ENCODE measurements at regions not wholly inside any gene's neighbourhood (a gene's known extent, or its start where the extent isn't known, plus 50 kb on each side); places are given as distances from the start of the nearest gene placed in this dataset.
"Not testable (repeated sequence)": the region's sequence is repeated elsewhere in the genome, so short reads cannot be mapped to it uniquely, and the experiment has no call there.

- DNase-seq, result no peak
- H3K27me3 ChIP-seq, result no peaks in the 10 kb centered on the region
- H3K9me3 ChIP-seq, result no peaks in the 10 kb centered on the region
- H3K4me1 ChIP-seq, result no peaks in the 10 kb centered on the region
- H3K36me3 ChIP-seq, result no peaks in the 10 kb centered on the region
- no peak overlapping the region for H3K9ac ChIP-seq (ENCODE audit: low read depth in 2 of 2, low read length in 2 of 2)
- H3K27ac ChIP-seq, result no peak overlapping the region
- no peak overlapping the region for H3K4me3 ChIP-seq
- intact Hi-C loops (cut with DNase I), result no loop called here
- no peak for TF ChIP-seq CTCF (IDR thresholded peaks at IDR 0.05)
These were observed 80.7 kb upstream of the PLAC8 start for GRCh38 chr4:83195269-83195668.

DNA sequence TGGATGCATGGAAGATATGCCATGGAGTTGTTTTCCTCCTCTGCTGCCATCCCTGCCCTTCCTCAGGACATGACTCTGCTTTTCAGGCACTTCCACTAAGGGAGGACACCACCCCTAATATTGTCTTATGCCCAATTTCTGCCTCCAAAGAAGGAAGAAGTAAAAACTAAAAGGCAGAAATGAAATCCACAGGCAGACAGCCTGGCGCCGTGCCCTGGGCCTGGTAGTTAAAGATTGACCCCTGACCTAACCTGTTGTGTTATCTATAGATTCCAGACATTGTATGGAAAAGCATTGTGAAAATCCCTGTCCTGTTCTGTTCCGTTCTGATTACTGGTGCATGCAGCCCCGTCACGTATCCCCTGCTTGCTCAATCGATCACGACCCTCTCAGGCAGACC lies 80.1 kb upstream of the PLAC8 start:
- H3K9me3 ChIP-seq; H3K4me1 ChIP-seq; H3K27me3 ChIP-seq; H3K9ac ChIP-seq (ENCODE audit: low read depth in 2 of 2, low read length in 2 of 2); intact Hi-C loops (cut with DNase I); H3K4me3 ChIP-seq; H3K36me3 ChIP-seq: not testable (repeated sequence)
- peak; percentile 77 for DNase-seq
- H3K27ac ChIP-seq, result peak overlapping the region; percentile 44

DNA sequence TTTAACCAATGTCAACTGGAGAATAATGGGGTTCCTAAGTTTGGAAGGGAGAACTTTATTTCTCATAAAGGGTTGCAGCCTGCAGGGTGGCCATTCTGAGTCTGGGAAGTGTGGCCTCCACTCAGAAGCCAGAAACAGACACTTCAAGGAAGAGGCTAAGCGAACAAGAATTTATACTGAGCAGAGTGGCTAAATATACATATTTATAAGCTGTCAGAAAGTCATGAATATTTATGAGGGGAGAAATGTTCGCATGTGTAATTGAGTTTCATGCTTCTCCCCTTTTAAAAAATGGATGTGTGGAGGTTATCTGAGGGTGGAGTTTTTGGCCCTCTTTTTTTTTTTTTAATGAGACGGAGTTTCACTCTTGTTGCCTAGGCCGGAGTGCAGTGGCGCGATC lies 78.1 kb upstream of the PLAC8 start:
- no peak overlapping the region for H3K27ac ChIP-seq
- no peaks in the 10 kb centered on the region for H3K27me3 ChIP-seq
- DNase-seq, result no peak
- TF ChIP-seq CTCF (IDR thresholded peaks at IDR 0.05), result no peak
- intact Hi-C loops (cut with DNase I), result no loop called here
- no peak overlapping the region for H3K4me3 ChIP-seq
- no peaks in the 10 kb centered on the region for H3K36me3 ChIP-seq
- no peak overlapping the region for H3K9ac ChIP-seq (ENCODE audit: low read depth in 2 of 2, low read length in 2 of 2)
- H3K4me1 ChIP-seq, result no peaks in the 10 kb centered on the region
- H3K9me3 ChIP-seq, result no peaks in the 10 kb centered on the region

- no peak for TF ChIP-seq CTCF (IDR thresholded peaks at IDR 0.05)
These were observed 76.5 kb upstream of the PLAC8 start for GRCh38 chr4:83191026-83191425.

DNA sequence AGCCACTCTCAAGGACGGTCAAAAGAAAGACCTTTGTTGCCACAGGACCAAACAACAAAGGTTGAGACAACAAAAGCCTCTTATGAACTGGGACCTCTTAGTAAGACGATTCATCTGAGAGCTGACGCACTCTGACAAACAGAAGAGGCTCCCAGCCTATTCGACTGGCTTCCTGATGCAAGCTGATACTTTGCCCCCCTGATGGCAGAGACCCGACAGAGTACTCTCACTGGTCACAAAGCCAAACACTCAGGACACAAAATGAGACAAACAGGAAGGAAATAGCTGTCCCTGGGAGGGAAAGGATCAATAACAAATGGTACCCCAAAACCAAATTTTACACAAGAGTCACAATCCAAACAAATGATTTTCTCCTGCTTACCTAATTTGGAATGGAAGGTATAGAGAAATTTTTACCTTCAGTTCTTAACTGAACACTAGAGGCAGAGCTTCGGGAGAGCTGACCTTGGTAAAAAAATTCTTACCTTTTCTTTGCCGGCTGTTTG lies 75.2 kb upstream of the PLAC8 start:
- Histone ChIP-seq H3K4me1 (no peaks in the 10 kb centered on the region), H3K9ac (ENCODE audit: low read depth in 2 of 2, low read length in 2 of 2) (no peak overlapping the region), H3K36me3 (no peaks in the 10 kb centered on the region), H3K27me3 (no peaks in the 10 kb centered on the region), H3K27ac (no peak overlapping the region), H3K9me3 (no peaks in the 10 kb centered on the region), H3K4me3 (no peak overlapping the region)
- no peak for DNase-seq
- intact Hi-C loops (cut with DNase I), result no loop called here
- no peak for TF ChIP-seq CTCF (IDR thresholded peaks at IDR 0.05)

More at GRCh38 chr4:83191026-83191425, 76.5 kb upstream of the PLAC8 start:
- Histone ChIP-seq H3K27me3 (no peaks in the 10 kb centered on the region), H3K36me3 (no peaks in the 10 kb centered on the region), H3K9me3 (no peaks in the 10 kb centered on the region), H3K4me1 (no peaks in the 10 kb centered on the region), H3K9ac (ENCODE audit: low read depth in 2 of 2, low read length in 2 of 2) (no peak overlapping the region), H3K27ac (no peak overlapping the region), H3K4me3 (no peak overlapping the region)
- intact Hi-C loops (cut with DNase I), result no loop called here
- DNase-seq, result no peak

- Histone ChIP-seq H3K4me3 (no peak overlapping the region), H3K9ac (ENCODE audit: low read depth in 2 of 2, low read length in 2 of 2) (no peak overlapping the region), H3K27me3 (no peaks in the 10 kb centered on the region), H3K9me3 (no peaks in the 10 kb centered on the region), H3K4me1 (no peaks in the 10 kb centered on the region), H3K27ac (no peak overlapping the region), H3K36me3 (no peaks in the 10 kb centered on the region)
- TF ChIP-seq CTCF (IDR thresholded peaks at IDR 0.05), result no peak
- no peak for DNase-seq
- intact Hi-C loops (cut with DNase I), result no loop called here
These were observed 66.0 kb upstream of the PLAC8 start for GRCh38 chr4:83180431-83180968.

Measured in colonic mucosa (tissue), 4 donors.